CD4-positive, alpha-beta T cell treated with Interleukin-4 for 1 hour (primary cell): ENCODE measurements at regions not wholly inside any gene's neighbourhood (a gene's known extent, or its start where the extent isn't known, plus 50 kb on each side); places are given as distances from the start of the nearest gene placed in this dataset.
"Not testable (repeated sequence)": the region's sequence is repeated elsewhere in the genome, so short reads cannot be mapped to it uniquely, and the experiment has no call there.

ENCODE experiments used
- DNase-seq, 2 donors: peaks; one replicate each; pipeline ENCODE4 v3.0.0-alpha.2; 2020 to 2022

GRCh38 chr4:128758314-128758922 is 51.1 kb upstream of the JADE1 start:
- DNase-seq, result no peak

DNA sequence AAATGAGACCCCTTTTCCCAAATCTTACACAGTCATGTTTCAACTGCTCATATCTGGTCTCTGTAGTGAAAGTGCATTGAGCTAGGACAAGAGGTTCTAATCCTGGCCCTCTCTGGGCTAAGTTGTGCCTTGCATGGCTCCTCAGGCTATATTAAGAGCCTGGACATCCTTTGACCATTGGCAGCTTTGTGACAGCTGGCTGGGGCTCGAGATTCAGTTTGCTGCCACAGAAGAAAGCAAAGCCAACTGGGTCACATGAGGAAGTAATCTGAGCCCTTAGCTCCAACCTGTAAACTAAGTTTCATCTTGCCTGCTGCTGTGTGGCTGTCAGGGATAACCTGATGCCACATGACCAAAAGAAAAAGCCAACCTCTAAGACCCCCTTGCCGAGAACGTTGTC is 51.8 kb upstream of the JADE1 start:
- no peak for DNase-seq

DNA sequence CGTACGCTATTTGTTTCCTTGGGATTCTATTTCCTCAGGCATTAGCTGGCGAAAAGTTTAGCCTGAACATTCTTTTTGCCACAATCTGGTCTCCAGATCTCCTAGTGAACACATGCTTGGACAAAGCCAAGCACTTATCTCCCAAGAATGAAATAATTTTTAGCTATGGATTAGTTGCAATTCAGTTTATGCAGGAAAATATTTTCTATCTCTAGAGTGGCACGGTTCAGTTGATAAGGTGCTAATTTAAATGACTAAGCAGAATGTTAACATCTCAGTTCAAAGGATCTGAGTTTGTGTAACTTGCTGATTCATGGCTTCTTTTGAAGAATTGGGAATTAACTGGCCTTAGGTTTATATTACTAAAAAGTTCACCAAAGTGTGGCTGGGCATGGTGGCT is 58.1 kb upstream of the JADE1 start:
- no peak for DNase-seq

- not testable (repeated sequence) for DNase-seq
Measured at GRCh38 chr4:128741748-128742147, 67.8 kb upstream of the JADE1 start.

DNA sequence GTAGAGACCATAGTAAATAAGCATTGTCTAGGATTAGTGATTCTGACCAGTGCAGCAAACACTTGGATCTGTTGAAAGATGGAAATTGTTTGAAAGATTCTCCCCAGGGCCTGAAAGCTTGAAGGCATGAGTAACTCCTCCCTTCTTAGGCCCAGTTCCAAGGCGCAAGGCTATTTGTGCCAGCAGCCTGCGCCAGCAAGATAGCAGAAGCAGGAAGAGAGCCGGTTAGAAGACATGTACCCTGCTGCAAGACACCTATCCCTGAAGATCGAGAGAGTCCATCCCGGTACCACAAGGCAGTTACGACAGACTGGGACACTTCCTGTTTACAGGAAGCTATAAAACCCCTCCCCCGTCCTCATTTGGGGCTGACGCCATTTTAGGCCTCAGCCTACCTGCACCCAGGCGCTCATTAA is 72.4 kb upstream of the JADE1 start:
- DNase-seq, result no peak

DNA sequence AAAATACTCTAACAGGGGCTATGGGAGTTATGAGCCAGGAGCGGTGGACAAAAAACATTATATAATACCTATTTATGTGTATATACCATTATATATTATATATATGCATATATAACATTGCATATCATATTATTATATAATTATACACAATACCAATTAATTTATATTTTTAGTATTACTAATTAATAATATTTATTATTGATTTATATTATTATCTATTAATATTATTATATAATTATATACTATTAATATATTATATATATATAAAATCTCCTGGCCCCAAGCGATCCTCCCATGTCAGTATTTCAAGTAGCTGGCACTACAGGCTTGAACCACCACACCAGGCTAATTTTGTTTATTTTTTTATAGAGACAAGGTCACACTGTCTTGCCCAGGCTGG is 73.8 kb upstream of the JADE1 start:
- no peak for DNase-seq

DNA sequence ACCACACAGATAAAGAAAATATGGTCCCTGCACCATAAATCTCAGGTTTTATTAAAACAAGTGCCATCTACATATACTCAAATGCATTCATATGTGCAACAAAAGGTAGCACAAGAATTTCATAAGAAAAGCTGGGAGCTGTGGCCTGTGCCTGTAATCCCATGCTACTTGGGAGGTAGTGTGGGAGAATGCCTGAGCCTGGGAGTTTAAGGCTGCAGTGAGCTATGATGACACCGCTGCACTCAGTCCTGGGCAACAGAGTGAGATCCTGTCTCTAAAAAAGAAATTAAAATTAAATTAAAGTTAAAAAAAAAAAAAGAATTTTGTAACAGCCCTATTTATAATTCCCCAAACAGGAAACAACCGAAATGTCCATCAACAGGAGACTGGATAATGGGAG is 81.3 kb upstream of the JADE1 start:
- DNase-seq, result no peak

DNA sequence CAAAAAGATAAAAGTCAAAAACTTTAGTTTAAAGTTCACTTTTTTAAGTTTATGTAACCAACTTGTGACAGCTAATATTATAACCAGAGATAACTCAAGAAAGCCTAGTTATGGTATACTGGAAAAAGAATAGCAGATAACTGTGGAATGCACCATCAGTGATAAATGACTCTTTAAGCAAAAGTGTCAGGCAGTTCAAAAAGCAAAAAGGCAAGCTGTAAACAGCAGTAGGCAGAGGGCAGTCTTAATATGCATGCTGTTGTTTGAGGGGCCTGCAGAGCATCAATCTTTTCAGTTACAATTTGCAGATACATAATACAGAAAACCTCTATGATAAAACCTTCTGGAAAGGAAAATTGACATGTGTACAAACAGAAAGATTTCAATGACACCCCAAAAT is 81.8 kb upstream of the JADE1 start:
- no peak for DNase-seq

DNA sequence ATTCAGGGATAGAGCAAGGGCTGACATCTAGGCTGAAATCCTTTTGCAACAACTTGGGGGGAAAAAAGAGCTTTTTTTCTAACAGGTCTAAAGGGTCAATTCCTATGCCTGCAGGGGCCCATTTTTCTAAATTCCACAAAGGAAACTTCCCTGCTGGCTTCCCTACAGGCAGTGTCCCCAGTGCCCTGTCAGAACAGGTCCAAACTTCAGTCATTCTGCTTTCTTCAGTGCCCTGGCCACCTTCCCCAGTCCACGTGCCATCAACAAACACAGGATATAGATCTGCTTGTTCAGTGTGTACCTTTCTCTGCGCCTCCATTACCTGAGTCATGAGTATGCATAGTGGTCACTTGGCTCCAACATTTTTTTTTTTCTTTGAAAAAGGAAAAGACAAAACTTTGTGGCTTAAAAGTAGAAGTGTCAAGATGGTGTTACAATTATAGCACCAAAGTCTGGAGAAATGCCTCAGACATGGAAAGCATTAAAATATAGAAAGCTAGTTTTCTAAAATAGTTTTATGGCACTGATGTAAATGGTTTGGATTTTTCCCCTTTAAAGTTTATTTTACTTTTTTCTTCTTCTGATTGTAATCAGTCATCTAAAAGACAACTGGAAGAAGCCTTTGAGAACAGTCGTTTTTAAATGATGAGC is 84.0 kb upstream of the JADE1 start:
- DNase-seq, result no peak

DNA sequence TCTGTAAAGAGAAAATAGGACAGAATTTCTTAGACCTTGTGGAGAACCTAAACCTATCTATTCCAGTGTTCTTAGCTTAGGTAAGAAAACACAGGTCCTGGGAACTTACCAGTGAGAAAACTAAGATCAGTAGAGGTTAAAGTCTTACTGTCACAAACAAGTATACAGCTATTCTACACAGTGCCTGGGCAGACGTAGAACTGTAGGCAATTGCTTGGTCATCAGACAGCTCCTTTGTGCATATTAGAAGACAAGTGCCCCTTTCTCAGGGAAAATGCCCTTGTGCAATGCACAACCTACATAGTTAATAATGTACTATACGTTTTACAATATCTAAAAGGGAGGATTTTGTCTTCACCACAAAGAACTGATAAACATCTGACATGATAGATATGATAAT is 86.6 kb upstream of the JADE1 start:
- DNase-seq, result no peak

- no peak for DNase-seq
Measured at GRCh38 chr4:128721896-128722295, 87.6 kb upstream of the JADE1 start.

GRCh38 chr4:128720270-128720669 is 89.2 kb upstream of the JADE1 start:
- DNase-seq, result no peak

DNA sequence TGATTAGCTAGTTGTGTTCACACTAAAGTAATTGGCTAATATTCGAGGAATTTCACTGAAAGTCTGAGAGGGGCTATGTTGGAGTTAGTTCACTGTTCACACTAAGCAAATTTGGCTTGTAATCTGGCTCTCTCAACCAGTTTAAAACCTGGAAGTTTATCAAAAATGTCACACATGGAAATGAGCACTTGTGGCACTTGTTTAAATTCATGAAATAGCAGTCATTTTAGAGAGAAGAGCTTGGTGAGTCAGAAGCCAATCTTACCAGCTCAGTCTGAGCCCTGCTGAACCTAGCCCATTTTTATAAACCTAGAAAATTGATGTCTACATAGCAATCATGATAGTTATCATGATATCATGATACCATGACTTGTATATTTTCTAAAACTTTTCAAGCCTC is 90.7 kb upstream of the JADE1 start:
- no peak for DNase-seq

DNA sequence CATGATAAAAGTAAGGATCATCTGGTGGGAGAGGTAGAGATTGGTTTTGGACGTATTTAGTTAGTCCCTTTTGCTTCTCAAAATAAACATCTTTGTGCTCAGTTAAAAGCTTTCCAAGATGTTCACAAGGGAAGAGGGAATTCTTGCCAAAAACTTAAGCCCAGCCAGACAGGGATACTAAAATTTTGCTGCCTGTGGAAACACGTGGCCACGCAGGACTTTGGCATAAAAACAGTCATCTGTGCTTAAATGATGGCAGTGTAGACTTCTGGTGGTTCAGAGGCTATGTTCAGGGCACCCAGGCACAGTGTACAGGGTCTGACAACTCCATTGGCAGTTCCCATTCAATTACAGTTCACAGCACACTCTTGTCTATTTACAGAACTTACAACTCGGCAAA is 93.2 kb upstream of the JADE1 start:
- no peak for DNase-seq

DNA sequence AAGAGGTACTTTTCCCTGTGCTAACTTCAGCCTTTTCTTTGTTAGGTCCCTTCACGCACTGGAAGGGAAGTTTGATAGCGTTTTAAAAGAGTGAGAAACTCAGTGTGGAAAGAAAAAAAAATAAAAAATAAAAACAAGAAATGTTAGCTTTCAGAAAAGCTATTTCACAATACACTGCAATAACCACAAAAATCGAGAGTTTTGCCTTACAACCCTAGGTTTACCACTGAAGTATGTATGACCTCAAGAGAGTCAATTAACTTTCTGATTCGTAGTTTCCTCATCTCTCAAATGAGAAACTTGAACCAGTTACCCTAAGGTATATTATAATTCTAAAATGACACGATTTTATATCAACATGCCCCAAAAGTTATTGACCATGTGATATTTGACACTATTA is 93.9 kb upstream of the JADE1 start:
- no peak for DNase-seq

- no peak for DNase-seq
Measured at GRCh38 chr4:128711361-128711760, 98.1 kb upstream of the JADE1 start.

GRCh38 chr4:128709268-128709667 is 100.2 kb upstream of the JADE1 start:
- no peak for DNase-seq

GRCh38 chr4:128707864-128708263 is 101.6 kb upstream of the JADE1 start:
- no peak for DNase-seq

GRCh38 chr4:128703948-128704347 is 105.6 kb upstream of the JADE1 start:
- no peak for DNase-seq

DNA sequence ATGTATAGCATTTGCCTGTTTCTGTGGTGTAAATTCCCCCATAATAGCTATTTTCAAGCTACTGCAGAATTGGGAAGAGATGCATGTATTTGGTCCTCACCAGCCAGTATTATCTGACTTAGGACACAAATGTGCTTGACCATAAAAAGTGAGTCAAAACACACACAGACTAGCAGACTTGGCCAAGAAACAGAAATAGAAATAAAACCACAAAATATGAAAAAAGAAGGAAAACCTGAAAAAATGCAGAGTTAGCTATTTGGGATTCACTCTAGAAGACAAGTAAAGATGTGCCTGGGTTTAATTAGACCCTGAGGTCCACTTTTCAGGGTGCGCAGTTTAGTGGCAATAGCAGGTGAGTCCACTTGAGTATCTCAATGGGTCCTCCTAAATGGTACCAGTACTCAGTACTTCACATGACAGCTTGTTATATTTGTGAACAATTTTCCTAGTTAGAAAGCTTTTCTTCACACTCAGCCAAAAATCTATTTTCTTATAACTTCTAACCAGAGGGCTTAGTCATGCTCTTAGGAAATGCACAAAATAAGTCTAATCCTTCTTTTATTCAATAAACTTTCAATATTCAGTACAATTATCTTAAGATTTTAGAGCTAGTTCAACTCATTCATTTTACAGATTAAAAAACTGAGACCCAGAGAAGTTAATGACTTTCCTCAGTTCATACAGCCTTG is 108.7 kb upstream of the JADE1 start:
- no peak for DNase-seq

- DNase-seq, result no peak
Measured at GRCh38 chr4:128698386-128698785, 111.1 kb upstream of the JADE1 start.

GRCh38 chr4:128697323-128697722 is 112.2 kb upstream of the JADE1 start:
- no peak for DNase-seq

DNA sequence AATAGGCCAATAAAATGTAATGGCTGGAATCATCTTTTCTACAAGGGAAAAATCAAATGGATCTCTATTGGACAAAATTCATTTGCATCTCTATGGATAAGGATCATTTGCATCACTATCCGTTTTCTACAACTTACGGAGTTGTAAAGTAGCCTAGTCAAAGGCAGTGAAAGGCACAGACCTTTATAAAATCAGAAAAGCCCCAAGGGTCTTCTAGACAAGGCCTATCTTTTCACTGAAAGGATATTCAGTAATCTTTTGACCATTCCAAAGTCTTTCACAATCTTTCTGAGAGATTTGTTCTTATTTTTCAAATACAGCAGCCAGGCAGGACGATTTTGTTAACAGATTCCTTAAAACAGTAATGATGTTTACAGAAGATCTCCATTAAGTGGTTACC is 119.5 kb upstream of the JADE1 start:
- no peak for DNase-seq

DNA sequence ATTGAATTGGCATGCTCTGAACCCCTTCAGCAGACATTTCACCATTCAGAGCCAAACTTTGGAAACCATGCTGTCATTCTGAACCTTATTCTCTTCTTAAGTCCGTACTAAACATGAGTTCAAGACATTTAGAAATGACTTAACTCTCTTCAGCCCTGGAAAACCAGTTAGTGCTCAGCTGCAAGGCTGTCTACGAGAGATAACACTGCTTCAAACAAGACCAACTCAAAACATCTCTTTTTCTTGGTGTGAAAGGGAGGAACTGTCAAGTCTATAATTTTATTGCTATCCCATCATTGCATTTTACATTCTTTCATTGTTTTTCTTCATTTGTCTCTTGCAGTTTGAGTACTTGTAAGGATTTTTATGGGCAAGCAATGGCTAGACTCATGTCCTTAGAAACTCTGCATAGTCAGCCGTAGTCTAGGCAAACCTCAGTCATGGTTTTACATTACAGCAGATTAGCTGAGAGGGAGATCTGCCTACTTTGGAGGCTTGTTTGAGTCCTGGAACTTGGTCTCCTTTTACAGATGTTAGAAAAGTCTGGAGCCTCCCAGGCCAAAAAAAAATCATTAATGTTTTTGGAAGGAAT is 120.6 kb upstream of the JADE1 start:
- DNase-seq, result no peak
